Gastrocnemius medialis (tissue), 4 donors: ENCODE measurements at regions not wholly inside any gene's neighbourhood (a gene's known extent, or its start where the extent isn't known, plus 50 kb on each side); places are given as distances from the start of the nearest gene placed in this dataset.

ENCODE experiments used
- ATAC-seq, 2 donors: fragments of 150-250 bp; one replicate each; pipeline ENCODE4 v1.9.1; 2016
- DNase-seq, 2 donors: peaks; one replicate each; pipeline ENCODE4 v3.0.0-alpha.2; 2019
- H3K27ac ChIP-seq, 4 donors: fragments of 200-600 bp; sonication (generic); 1 replicate in 1 of 4; 2 replicates in 3 of 4; pipeline ENCODE4 v1.5.1; 2016 to 2018; ENCODE audit warnings: mild to moderate bottlenecking in 2 of 4, moderate library complexity in 1 of 4
- H3K27me3 ChIP-seq, 3 donors: fragments of 200-600 bp; sonication (generic) in 2 of 3; 1 replicate in 1 of 3; 2 replicates in 2 of 3; pipeline versions ENCODE4 v1.5.1 to v1.6.0; 2016 to 2019; ENCODE audit warnings: mild to moderate bottlenecking in 1 of 3, moderate library complexity in 1 of 3
- H3K36me3 ChIP-seq, 2 donors: fragments of 200-600 bp; sonication (generic) in 1 of 2; one replicate each; pipeline ENCODE4 v1.5.1; 2017 to 2018
- H3K4me1 ChIP-seq, 2 donors: fragments of 200-600 bp; sonication (generic) in 1 of 2; one replicate each; pipeline ENCODE4 v1.5.1; 2016 to 2017; ENCODE audit warnings: mild to moderate bottlenecking in 2 of 2
- H3K4me3 ChIP-seq, 4 donors: fragments of 200-600 bp; sonication (generic) in 3 of 4; 1 replicate in 1 of 4; 2 replicates in 3 of 4; pipeline ENCODE4 v1.5.1; 2016 to 2019; ENCODE audit warnings: mild to moderate bottlenecking in 2 of 4
- H3K9me3 ChIP-seq, 3 donors: fragments of 200-600 bp; sonication (generic) in 2 of 3; 1 replicate in 1 of 3; 2 replicates in 2 of 3; pipeline ENCODE4 v1.5.1; 2016 to 2019
- CTCF ChIP-seq, 5 experiments: fragments of 450-650 bp in 3 of 5; fragments of 200-600 bp in 2 of 5; sonication (generic) in 2 of 5; IDR thresholded peaks in 4 of 5; conservative IDR thresholded peaks in 1 of 5; 1 replicate in 4 of 5; 2 replicates in 1 of 5; pipeline ENCODE4 v1.5.1; 2016 to 2019; ENCODE audit warnings: antibody characterized with exemption in 5 of 5, mild to moderate bottlenecking in 3 of 5, moderate library complexity in 3 of 5
- POLR2A ChIP-seq, 2 donors: fragments of 450-650 bp; IDR thresholded peaks; one replicate each; pipeline ENCODE4 v1.6.1; 2017; ENCODE audit warnings: antibody characterized with exemption in 2 of 2, mild to moderate bottlenecking in 2 of 2, moderate library complexity in 2 of 2
- in situ Hi-C, 4 donors: fragments of 200-750 bp; cut with MboI; loops; one replicate each; pipeline versions ENCODE4 v1.15.0 to v1.8.0; 2017; ENCODE audit warnings: low sequenced_read_pairs in 4 of 4
- intact Hi-C: fragments of 100-400 bp; cut with DNase I; formaldehyde crosslinking; loops from one replicate; pipeline ENCODE4 v1.15.1; 2023; ENCODE audit warnings: low total_unique reads

- Histone ChIP-seq H3K27me3 (no peaks in the 10 kb centered on the region), H3K27ac (no peak overlapping the region), H3K9me3 (no peaks in the 10 kb centered on the region), H3K36me3 (no peaks in the 10 kb centered on the region), H3K4me3 (no peak overlapping the region), H3K4me1 (no peaks in the 10 kb centered on the region)
- no peak for TF ChIP-seq POLR2A (IDR thresholded peaks at IDR 0.05)
- TF ChIP-seq CTCF (IDR thresholded peaks at IDR 0.05 in 4 of 5, conservative IDR thresholded peaks at IDR 0.05 in 1 of 5): no peak
- intact Hi-C loops (no loop called here), in situ Hi-C loops (no loop called here)
- ATAC-seq (no peak), DNase-seq (no peak)
Measured at GRCh38 chr6:91317984-91318383, 731.1 kb upstream of the MAP3K7 start.

GRCh38 chr6:91317247-91317835 lies 730.5 kb upstream of the MAP3K7 start:
- ATAC-seq: no peak
- Histone ChIP-seq H3K27ac (no peak overlapping the region), H3K4me1 (no peaks in the 10 kb centered on the region), H3K27me3 (no peaks in the 10 kb centered on the region), H3K9me3 (no peaks in the 10 kb centered on the region), H3K36me3 (no peaks in the 10 kb centered on the region), H3K4me3 (no peak overlapping the region)
- TF ChIP-seq POLR2A (IDR thresholded peaks at IDR 0.05): no peak
- DNase-seq: no peak
- intact Hi-C loops (no loop called here), in situ Hi-C loops (no loop called here)

GRCh38 chr6:91310178-91310577 lies 723.3 kb upstream of the MAP3K7 start:
- Histone ChIP-seq H3K4me3 (no peak overlapping the region), H3K36me3 (no peaks in the 10 kb centered on the region), H3K4me1 (no peaks in the 10 kb centered on the region), H3K9me3 (no peaks in the 10 kb centered on the region), H3K27me3 (no peaks in the 10 kb centered on the region), H3K27ac (no peak overlapping the region)
- ATAC-seq (no peak), DNase-seq (no peak)
- in situ Hi-C loops (no loop called here), intact Hi-C loops (no loop called here)
- TF ChIP-seq POLR2A (IDR thresholded peaks at IDR 0.05) (no peak), CTCF (IDR thresholded peaks at IDR 0.05 in 4 of 5, conservative IDR thresholded peaks at IDR 0.05 in 1 of 5) (no peak)

- Histone ChIP-seq H3K4me3 (no peak overlapping the region), H3K9me3 (no peaks in the 10 kb centered on the region), H3K27ac (no peak overlapping the region), H3K36me3 (no peaks in the 10 kb centered on the region), H3K27me3 (no peaks in the 10 kb centered on the region), H3K4me1 (no peaks in the 10 kb centered on the region)
- intact Hi-C loops: no loop called here
- ATAC-seq: no peak
- no peak for DNase-seq
- in situ Hi-C loops: no loop called here
- TF ChIP-seq POLR2A (IDR thresholded peaks at IDR 0.05): no peak
- TF ChIP-seq CTCF (IDR thresholded peaks at IDR 0.05 in 4 of 5, conservative IDR thresholded peaks at IDR 0.05 in 1 of 5): no peak
Measured at GRCh38 chr6:91305755-91306154, 718.9 kb upstream of the MAP3K7 start.

GRCh38 chr6:91304521-91304920 lies 717.6 kb upstream of the MAP3K7 start:
- no peaks in the 10 kb centered on the region for H3K27me3 ChIP-seq
- no peaks in the 10 kb centered on the region for H3K9me3 ChIP-seq
- TF ChIP-seq CTCF (IDR thresholded peaks at IDR 0.05 in 4 of 5, conservative IDR thresholded peaks at IDR 0.05 in 1 of 5) (no peak), POLR2A (IDR thresholded peaks at IDR 0.05) (no peak)
- H3K27ac ChIP-seq: no peak overlapping the region
- DNase-seq: no peak
- intact Hi-C loops (no loop called here), in situ Hi-C loops (no loop called here)
- no peak overlapping the region for H3K4me3 ChIP-seq
- no peak for ATAC-seq
- H3K36me3 ChIP-seq: no peaks in the 10 kb centered on the region
- no peaks in the 10 kb centered on the region for H3K4me1 ChIP-seq
